HFFc6 (cell line): ENCODE measurements at regions not wholly inside any gene's neighbourhood (a gene's known extent, or its start where the extent isn't known, plus 50 kb on each side); places are given as distances from the start of the nearest gene placed in this dataset.

Source experiments
- DNase-seq: peaks from one replicate; pipeline ENCODE4 v3.0.0-alpha.2; 2018
- H3K27ac Mint-ChIP-seq: 2 replicates; pipeline ENCODE4 v1.8.0; 2020; ENCODE audit warnings: mild to moderate bottlenecking, mixed read lengths
- H3K27me3 Mint-ChIP-seq: 2 replicates; pipeline ENCODE4 v1.8.0; 2021; ENCODE audit warnings: mild to moderate bottlenecking, moderate library complexity, mixed read lengths; ENCODE audit not compliant: insufficient read depth
- H3K36me3 Mint-ChIP-seq: 2 replicates; pipeline ENCODE4 v1.8.0; 2021; ENCODE audit warnings: low read depth, mixed read lengths
- H3K4me1 Mint-ChIP-seq: 2 replicates; pipeline ENCODE4 v1.8.0; 2020; ENCODE audit warnings: low read depth, mixed read lengths
- H3K4me3 Mint-ChIP-seq: 2 replicates; pipeline ENCODE4 v1.8.0; 2020; ENCODE audit warnings: mild to moderate bottlenecking, moderate library complexity, mixed read lengths
- H3K9me3 Mint-ChIP-seq: 2 replicates; pipeline ENCODE4 v1.8.0; 2020; ENCODE audit warnings: mild to moderate bottlenecking, mixed read lengths
- CTCF ChIP-seq: fragments of 200-600 bp; sonication (generic); IDR thresholded peaks from 2 replicates; pipeline ENCODE4 v1.5.0; 2021; ENCODE audit warnings: antibody characterized with exemption, mild to moderate bottlenecking

GRCh38 chr5:65068410-65068809 lies 299.7 kb downstream of the CWC27 start:
- H3K4me1 Mint-ChIP-seq = peaks cover 9% of the 10 kb centered on the region
- no peak for TF ChIP-seq CTCF
- no peaks in the 10 kb centered on the region for H3K9me3 Mint-ChIP-seq
- H3K4me3 Mint-ChIP-seq = no peak overlapping the region
- H3K27ac Mint-ChIP-seq = no peak overlapping the region
- no peaks in the 10 kb centered on the region for H3K36me3 Mint-ChIP-seq
- DNase-seq = no peak
- no peaks in the 10 kb centered on the region for H3K27me3 Mint-ChIP-seq

DNA sequence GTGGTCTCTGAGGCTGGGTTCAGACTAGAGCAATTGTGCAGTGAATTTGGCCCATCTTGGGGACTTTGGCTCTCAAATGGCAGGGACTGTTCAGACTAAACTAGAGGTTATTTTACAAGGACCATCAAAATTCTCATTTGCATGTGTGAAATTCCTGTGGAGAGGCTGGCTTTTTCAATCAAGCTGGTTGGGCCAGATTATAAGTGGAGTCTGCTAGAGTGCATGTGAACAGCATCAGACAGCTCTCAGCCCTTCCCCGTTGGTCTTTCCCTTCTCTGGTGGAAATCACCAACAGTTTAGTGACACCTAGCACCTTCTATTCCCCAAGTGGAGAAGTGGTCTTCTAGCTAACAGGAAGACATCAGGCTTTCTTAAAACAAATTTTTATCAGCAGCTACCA lies 301.3 kb downstream of the CWC27 start:
- Mint-ChIP-seq H3K27me3 (peaks cover 2% of the 10 kb centered on the region; the same call in 1 of the 2 replicates), H3K36me3 (no peaks in the 10 kb centered on the region), H3K9me3 (no peaks in the 10 kb centered on the region), H3K4me3 (no peak overlapping the region), H3K27ac (no peak overlapping the region), H3K4me1 (peaks cover 10% of the 10 kb centered on the region; the same call in 1 of the 2 replicates)
- no peak for DNase-seq
- no peak for TF ChIP-seq CTCF

DNA sequence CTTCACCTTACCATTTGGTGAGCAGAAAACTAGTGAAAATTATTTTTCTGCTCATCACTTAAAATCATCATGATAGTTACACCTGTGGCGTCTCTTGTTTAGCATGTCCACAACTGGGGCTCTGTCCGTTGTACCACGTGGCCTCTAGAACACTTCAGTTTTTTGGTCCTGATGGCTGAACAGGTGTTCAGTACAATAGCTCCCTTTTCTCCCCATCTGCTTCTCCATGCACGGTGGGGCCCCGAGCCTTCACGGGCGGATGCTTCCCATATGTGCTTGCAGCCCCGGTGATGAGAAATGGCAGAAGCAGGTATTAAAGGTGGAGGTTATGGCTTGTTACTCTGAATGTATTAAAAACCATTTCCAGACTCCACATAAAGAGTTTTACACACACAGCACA lies 304.1 kb downstream of the CWC27 start:
- no peak overlapping the region for H3K4me3 Mint-ChIP-seq
- H3K27me3 Mint-ChIP-seq = peaks cover 2% of the 10 kb centered on the region; the same call in 1 of the 2 replicates
- H3K9me3 Mint-ChIP-seq = no peaks in the 10 kb centered on the region
- H3K27ac Mint-ChIP-seq = no peak overlapping the region
- peaks cover 29% of the 10 kb centered on the region for H3K4me1 Mint-ChIP-seq
- no peaks in the 10 kb centered on the region for H3K36me3 Mint-ChIP-seq
- no peak for TF ChIP-seq CTCF
- no peak for DNase-seq

- no peaks in the 10 kb centered on the region for H3K36me3 Mint-ChIP-seq
- peaks cover 29% of the 10 kb centered on the region for H3K4me1 Mint-ChIP-seq
- H3K27ac Mint-ChIP-seq = no peak overlapping the region
- no peaks in the 10 kb centered on the region for H3K9me3 Mint-ChIP-seq
- H3K27me3 Mint-ChIP-seq = peaks cover 2% of the 10 kb centered on the region; the same call in 1 of the 2 replicates
- no peak for TF ChIP-seq CTCF
- H3K4me3 Mint-ChIP-seq = no peak overlapping the region
- DNase-seq = no peak
Measured at GRCh38 chr5:65073250-65073661, 304.5 kb downstream of the CWC27 start.

DNA sequence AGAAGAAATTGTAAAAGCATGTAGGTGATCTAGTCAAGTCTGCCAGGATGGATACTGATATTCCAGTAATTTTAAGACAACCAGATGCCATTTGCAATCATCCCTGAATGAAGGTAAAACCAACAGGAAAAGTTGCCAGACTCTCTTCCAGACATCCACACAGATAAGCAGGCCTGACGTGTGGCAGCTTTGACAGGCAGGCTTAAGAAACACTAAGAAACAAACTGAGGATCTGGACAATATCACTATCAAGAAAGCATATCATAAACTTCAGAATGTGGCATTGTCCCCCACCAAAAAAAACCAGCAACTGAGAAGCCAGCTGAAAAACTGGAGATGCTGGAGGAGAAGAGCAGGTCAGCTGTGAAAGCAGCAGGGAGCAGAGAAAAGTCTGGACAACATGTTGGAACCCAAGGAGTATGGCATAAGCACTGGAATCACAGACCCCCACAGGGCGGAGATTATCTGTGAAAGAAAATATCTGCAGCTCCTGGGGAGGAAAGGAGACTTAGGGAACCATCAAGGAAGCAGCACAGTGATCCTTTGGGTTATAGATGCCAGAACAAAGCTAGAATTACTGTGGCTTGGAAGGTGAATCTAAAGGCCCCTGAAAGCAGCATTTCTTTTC lies 307.0 kb downstream of the CWC27 start:
- peaks cover 41% of the 10 kb centered on the region for H3K4me1 Mint-ChIP-seq
- DNase-seq = no peak
- H3K27me3 Mint-ChIP-seq = peaks cover 2% of the 10 kb centered on the region; the same call in 1 of the 2 replicates
- H3K4me3 Mint-ChIP-seq = no peak overlapping the region
- no peaks in the 10 kb centered on the region for H3K36me3 Mint-ChIP-seq
- H3K9me3 Mint-ChIP-seq = no peaks in the 10 kb centered on the region
- peak overlapping the region; percentile 31; the same call in 1 of the 2 replicates for H3K27ac Mint-ChIP-seq
- no peak for TF ChIP-seq CTCF
